Tibial artery (tissue), 4 donors: ENCODE measurements at regions not wholly inside any gene's neighbourhood (a gene's known extent, or its start where the extent isn't known, plus 50 kb on each side); places are given as distances from the start of the nearest gene placed in this dataset.

Experiments used
- DNase-seq, 2 donors: peaks; one replicate each; pipeline ENCODE4 v3.0.0-alpha.2; 2019
- H3K27ac ChIP-seq, 2 donors: fragments of 200-600 bp; sonication (generic) in 1 of 2; 1 replicate in 1 of 2; 2 replicates in 1 of 2; pipeline ENCODE4 v1.5.1; 2018 to 2019; ENCODE audit warnings: mild to moderate bottlenecking in 1 of 2
- H3K27me3 ChIP-seq, 2 donors: fragments of 200-600 bp; sonication (generic) in 1 of 2; one replicate each; pipeline versions ENCODE4 v1.5.1 to v1.6.0; 2016 to 2019
- H3K36me3 ChIP-seq, 3 donors: fragments of 200-600 bp; sonication (generic) in 2 of 3; one replicate each; pipeline ENCODE4 v1.5.1; 2016 to 2019; ENCODE audit warnings: mild to moderate bottlenecking in 2 of 3
- H3K4me1 ChIP-seq, 4 donors: fragments of 200-600 bp; sonication (generic) in 2 of 4; 1 replicate in 3 of 4; 2 replicates in 1 of 4; pipeline ENCODE4 v1.5.1; 2016 to 2019
- H3K4me3 ChIP-seq, 2 donors: fragments of 200-600 bp; sonication (generic) in 1 of 2; 1 replicate in 1 of 2; 2 replicates in 1 of 2; pipeline ENCODE4 v1.5.1; 2018 to 2019; ENCODE audit warnings: mild to moderate bottlenecking in 2 of 2
- H3K9me3 ChIP-seq, 3 donors: fragments of 200-600 bp; sonication (generic) in 1 of 3; one replicate each; pipeline ENCODE4 v1.5.1; 2016 to 2019
- CTCF ChIP-seq, 2 experiments: fragments of 200-600 bp in 1 of 2; fragments of 450-650 bp in 1 of 2; IDR thresholded peaks; one replicate each; pipeline ENCODE4 v1.5.1; 2017 to 2019; ENCODE audit warnings: antibody characterized with exemption in 2 of 2, mild to moderate bottlenecking in 1 of 2, moderate library complexity in 1 of 2
- intact Hi-C: fragments of 100-400 bp; cut with DNase I; formaldehyde crosslinking; loops from one replicate; pipeline ENCODE4 v1.15.0; 2023; ENCODE audit warnings: low total_unique reads

- no peak for DNase-seq
- H3K4me1 ChIP-seq, result no peaks in the 10 kb centered on the region
- no peak for TF ChIP-seq CTCF (IDR thresholded peaks at IDR 0.05)
- H3K9me3 ChIP-seq, result no peaks in the 10 kb centered on the region
- no peak overlapping the region for H3K27ac ChIP-seq
- H3K4me3 ChIP-seq, result no peak overlapping the region
- intact Hi-C loops, result no loop called here
- no peaks in the 10 kb centered on the region for H3K27me3 ChIP-seq
- H3K36me3 ChIP-seq, result no peaks in the 10 kb centered on the region
These were observed 633.4 kb downstream of the PDHA2 start for GRCh38 chr4:96473246-96473645.

GRCh38 chr4:96483308-96484030 is 643.6 kb downstream of the PDHA2 start:
- DNase-seq, result no peak
- Histone ChIP-seq H3K9me3 (no peaks in the 10 kb centered on the region), H3K27me3 (no peaks in the 10 kb centered on the region), H3K4me1 (no peaks in the 10 kb centered on the region), H3K4me3 (no peak overlapping the region), H3K36me3 (no peaks in the 10 kb centered on the region), H3K27ac (no peak overlapping the region)
- intact Hi-C loops, result no loop called here
- no peak for TF ChIP-seq CTCF (IDR thresholded peaks at IDR 0.05)

GRCh38 chr4:96486563-96486962 is 646.7 kb downstream of the PDHA2 start:
- TF ChIP-seq CTCF (IDR thresholded peaks at IDR 0.05), result no peak
- no peaks in the 10 kb centered on the region for H3K9me3 ChIP-seq

GRCh38 chr4:96497621-96498020 is 657.7 kb downstream of the PDHA2 start:
- DNase-seq, result no peak
- Histone ChIP-seq H3K4me1 (no peaks in the 10 kb centered on the region), H3K4me3 (no peak overlapping the region), H3K27ac (no peak overlapping the region), H3K36me3 (no peaks in the 10 kb centered on the region), H3K27me3 (no peaks in the 10 kb centered on the region), H3K9me3 (peaks cover 3 to 9% (median 6%) of the 10 kb centered on the region in 3 donors)
- intact Hi-C loops, result no loop called here
- no peak for TF ChIP-seq CTCF (IDR thresholded peaks at IDR 0.05)

More at GRCh38 chr4:96486563-96486962, 646.7 kb downstream of the PDHA2 start:
- intact Hi-C loops, result no loop called here
- no peaks in the 10 kb centered on the region for H3K4me1 ChIP-seq
- H3K36me3 ChIP-seq, result no peaks in the 10 kb centered on the region
- no peak overlapping the region for H3K27ac ChIP-seq
- DNase-seq, result no peak
- no peak overlapping the region for H3K4me3 ChIP-seq
- no peaks in the 10 kb centered on the region for H3K27me3 ChIP-seq

GRCh38 chr4:96504386-96504785 is 664.5 kb downstream of the PDHA2 start:
- Histone ChIP-seq H3K27ac (no peak overlapping the region), H3K4me1 (no peaks in the 10 kb centered on the region), H3K4me3 (no peak overlapping the region), H3K27me3 (no peaks in the 10 kb centered on the region), H3K36me3 (no peaks in the 10 kb centered on the region), H3K9me3 (no peaks in the 10 kb centered on the region)
- TF ChIP-seq CTCF (IDR thresholded peaks at IDR 0.05), result no peak
- no peak for DNase-seq
- intact Hi-C loops, result no loop called here
